CD4-positive, alpha-beta T cell treated with Interleukin-17A for 4 hours (primary cell): ENCODE measurements at regions not wholly inside any gene's neighbourhood (a gene's known extent, or its start where the extent isn't known, plus 50 kb on each side); places are given as distances from the start of the nearest gene placed in this dataset.

Experiments
- DNase-seq: peaks from one replicate; pipeline ENCODE4 v3.0.0-alpha.2; 2020; ENCODE audit warnings: mixed read lengths

DNA sequence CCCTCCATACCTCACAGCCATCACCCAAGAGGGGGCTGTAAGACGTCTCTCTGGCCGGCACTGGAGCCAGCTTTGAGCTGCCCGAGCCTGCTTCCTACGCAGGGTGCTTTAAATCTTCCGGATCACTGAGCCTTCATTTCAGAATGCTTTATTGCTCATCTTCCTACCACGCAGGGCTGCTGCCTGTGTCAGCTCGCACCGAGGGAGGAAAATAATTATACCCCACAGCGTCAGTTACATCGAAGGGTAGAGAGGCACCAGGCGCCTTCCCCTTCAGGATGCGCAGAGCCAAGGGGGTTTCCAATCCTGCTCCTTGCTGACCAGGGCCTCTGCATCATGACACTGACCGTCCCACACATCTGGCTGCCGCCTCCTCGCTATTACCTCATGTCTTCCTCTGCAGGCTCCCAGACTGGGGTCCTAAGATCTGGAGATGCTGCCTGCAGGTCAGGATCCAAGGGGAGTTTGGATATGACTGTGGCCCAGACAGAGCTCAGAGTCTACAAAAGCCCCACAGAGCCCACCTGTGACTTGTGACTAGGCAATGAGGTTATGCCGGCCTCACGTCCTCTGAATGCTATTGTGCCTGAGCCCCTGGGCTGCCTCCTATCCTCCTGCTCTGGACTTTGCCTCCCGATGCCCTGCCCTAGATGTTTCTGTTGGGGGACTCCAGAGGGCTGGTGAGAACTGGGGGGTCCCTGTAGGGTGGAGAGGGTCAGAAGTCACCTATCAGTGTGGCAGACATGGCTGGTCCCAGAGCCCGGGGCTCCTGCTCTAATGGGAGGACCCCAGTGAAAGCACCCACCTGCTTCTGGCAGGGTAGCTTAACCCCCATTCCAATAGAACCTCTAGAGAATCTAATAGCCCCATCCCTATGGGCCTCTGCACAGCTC is 220.3 kb upstream of the RTL1 start:
- DNase-seq, result no peak

- DNase-seq, result no peak
These were observed 221.3 kb upstream of the RTL1 start for GRCh38 chr14:101124815-101125214.

- DNase-seq, result no peak
These were observed 221.8 kb upstream of the RTL1 start for GRCh38 chr14:101125313-101125712.

GRCh38 chr14:101125719-101126651 is 222.5 kb upstream of the RTL1 start:
- no peak for DNase-seq

- no peak for DNase-seq
These were observed 223.2 kb upstream of the RTL1 start for GRCh38 chr14:101126731-101127130.

DNA sequence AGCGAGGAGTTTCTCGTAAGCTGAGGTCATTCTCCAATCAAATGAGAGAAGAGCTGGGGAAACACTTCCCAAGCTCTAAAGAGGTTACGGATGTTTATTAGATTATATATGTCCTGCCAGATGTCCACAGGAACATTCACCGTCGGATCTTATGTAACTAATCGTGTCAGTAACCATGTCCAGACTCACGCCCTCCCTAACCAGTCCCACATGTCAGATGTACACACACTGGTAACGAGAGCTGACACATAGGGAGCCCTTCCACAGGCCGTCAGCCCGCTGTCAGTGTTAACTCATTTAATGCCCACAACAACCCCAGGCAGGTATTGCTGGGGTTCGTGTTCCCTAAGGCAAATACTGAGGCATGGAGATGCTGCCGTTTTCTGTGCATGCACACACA is 223.7 kb upstream of the RTL1 start:
- no peak for DNase-seq

GRCh38 chr14:101128478-101129321 is 225.2 kb upstream of the RTL1 start:
- DNase-seq, result no peak

- no peak for DNase-seq
These were observed 226.1 kb upstream of the RTL1 start for GRCh38 chr14:101129521-101130167.

DNA sequence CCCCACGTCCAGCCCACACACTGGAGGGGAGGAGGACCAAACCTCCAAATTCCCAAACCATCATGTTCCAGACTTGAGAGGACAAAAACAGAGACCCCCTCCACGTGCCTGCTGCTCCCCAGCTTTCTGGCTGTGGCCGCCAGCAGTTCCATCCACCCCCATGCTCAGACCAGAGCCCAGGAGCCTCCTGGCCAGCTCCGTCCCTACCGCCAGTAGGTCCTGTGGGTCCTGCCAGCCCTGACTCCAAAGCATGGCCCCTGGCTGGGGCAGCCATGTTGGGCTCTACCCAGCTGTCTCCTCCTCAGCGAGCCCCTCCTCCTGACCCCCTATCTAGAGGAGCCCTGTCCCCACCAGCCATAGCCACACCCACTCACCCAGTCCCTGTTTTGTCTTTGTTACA is 227.3 kb upstream of the RTL1 start:
- DNase-seq, result no peak

DNA sequence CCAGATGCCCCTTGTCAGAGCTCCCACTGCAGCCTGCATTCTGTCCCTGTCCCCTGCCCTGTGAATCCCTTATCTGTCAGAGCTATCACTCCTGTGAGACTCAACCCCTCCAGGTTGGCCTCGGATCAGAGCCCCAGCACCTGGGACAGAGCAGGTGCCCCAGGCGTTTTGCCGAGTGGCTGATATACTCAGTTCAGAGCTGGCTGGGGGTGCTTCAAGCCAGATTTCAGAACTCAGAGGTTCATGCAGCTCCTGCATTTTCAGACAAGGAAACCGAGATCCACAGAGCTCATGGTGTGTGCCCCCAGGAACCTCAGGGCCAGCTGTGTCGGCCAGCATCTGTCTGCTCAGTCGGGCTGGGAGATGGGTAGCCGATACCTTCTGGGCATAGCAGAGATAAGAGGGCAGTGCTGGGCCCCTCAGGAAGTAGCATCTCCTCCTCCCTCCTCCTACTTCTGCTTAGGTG is 228.0 kb upstream of the RTL1 start:
- DNase-seq, result no peak

GRCh38 chr14:101132051-101132571 is 228.6 kb upstream of the RTL1 start:
- DNase-seq, result no peak

DNA sequence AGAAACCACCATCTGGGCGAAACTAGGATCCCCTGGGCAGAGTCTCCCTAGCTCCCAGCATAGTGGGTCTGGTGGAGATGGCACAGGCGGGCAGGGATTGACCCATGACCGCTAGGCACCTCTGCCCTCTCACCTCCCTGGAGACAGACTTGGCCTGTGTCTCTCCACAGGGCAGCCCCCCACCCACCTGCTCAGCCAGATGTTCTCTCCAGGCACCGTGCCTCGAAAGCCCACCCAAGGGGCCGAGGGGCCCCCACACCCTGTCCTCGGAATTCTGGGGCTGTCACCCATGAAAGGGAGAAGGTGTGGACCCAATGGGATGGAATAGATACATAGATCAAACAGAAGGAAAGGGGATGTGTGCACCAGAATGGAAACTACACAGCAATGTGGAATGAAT is 229.1 kb upstream of the RTL1 start:
- DNase-seq, result no peak

GRCh38 chr14:101133068-101133467 is 229.5 kb upstream of the RTL1 start:
- no peak for DNase-seq

- no peak for DNase-seq
These were observed 230.7 kb upstream of the RTL1 start for GRCh38 chr14:101134161-101134631.

DNA sequence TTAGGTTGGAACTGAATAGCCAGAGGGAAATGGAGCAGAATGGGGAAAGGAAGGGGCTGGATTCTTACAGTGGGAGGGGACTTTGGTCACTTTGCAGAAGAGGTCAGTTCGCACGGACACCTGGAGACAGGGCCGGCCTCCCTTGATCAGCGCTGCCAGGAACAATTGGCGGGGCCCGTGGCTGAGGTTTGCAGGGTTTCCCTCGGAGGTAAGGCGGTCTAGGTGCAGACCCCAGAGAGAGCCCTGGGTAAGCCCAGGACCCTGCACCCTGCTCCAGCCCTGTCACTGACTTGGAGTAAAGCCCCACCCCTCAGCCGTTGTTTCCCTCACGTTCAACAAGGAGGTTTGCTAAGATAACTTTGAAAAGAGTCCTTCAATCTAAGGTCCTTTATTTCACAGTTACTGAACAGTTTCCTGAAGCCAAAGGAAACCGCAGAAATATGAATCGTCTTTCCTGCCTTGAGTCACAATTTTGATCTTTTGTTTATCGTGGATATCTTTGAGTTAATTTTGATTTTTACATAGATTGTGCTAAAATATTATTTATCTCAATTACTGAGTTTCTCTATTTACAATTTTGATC is 231.4 kb upstream of the RTL1 start:
- DNase-seq, result no peak

DNA sequence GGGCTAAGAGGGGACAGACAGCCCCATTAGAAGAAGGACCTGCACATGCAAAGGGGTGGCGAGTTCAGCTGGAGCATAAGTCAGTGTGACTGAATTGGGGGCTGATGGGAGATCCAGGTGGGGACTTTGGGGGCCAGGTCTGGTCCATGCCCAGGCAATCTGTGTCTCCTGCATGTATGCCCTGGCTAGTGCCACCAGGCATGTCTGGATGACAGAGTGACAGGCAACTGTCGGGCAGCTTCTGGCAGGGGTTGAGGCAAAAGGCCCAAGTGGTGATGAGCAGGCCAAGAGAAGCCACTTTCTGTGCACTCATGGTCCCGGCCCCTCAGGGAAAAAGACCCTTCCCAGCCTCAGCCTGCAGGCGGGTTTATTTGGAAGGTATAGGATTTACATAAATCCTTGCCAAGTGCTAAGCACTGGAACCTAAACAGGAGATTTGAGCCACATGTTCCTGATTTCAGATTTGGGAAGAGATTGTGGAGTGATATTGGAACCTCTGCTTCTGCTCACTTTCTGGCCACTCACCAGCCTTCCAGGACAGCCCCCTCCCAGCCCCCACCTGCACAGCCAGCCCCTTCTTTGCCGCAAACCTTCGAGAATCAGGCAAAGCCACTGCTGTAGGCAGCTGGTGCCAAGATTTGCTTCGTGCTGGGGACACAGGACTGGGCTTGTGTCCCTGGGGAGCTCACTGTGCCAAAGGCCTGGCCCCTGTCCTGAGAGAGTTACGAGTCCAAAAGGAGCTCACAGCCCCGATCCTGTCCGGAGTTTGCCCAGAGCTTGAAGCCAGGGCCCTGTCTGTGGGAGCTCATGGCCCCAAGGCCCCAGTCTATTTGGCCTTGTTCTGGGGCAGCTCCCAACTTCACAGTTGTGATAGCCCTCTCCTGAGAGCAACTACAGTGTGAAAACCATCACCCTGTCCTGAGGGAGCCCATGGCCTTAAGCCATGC is 232.5 kb upstream of the RTL1 start:
- DNase-seq, result no peak

GRCh38 chr14:101137234-101137633 is 233.7 kb upstream of the RTL1 start:
- no peak for DNase-seq

DNA sequence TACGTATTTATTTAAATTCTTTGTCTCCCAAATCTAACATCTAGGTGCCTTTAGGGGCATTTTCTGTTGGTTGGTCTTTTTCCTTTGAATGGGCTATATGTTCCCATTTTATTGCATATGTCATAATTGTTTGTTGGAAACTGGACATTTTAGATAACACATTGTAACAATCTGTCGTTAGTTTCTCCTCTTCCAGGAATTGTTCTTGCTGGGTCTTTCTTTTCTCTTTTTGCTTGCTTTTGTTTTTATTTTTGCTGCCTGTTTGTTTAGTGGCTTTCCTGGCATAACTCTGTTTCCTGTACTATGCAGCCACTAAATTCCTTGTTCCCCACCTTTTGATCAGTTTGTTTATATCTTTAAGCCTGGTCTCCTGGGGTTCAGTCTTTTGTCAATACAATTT is 244.3 kb upstream of the RTL1 start:
- DNase-seq, result no peak

DNA sequence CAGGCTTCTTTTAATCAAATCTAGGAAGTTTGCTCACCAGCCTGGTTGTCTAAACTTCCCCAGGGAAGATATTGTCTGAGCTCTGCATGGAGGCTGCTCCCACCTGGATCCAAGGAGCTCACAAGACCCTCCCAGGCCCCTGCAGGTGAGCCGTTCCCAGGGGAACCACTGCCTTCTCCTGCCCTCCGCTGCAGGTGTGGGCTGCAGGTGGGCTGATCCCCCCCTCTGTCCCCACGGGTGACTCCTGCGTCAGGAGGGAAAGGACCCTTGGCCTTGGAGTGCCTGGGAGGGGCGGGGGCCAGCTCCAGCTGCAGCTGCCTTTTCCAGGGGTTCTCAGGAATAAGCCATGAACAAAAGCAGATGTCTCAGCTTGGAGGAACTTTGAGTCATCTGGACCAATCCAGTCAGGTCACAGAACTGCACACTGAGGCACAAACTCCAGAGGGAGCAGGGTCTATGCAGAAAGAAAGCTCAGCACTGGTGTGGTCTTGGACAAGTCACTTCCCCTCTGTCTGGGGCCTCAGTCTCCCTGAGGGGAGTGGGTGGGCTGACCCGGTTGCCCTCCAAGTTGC is 246.6 kb upstream of the RTL1 start:
- DNase-seq, result no peak
